NCI-H1105 (cell line): ENCODE measurements at regions not wholly inside any gene's neighbourhood (a gene's known extent, or its start where the extent isn't known, plus 50 kb on each side); places are given as distances from the start of the nearest gene placed in this dataset.
A peak's percentile ranks its signal among the peaks of the same experiment; 100 is the strongest.
"Not testable (repeated sequence)": the region's sequence is repeated elsewhere in the genome, so short reads cannot be mapped to it uniquely, and the experiment has no call there.

Experiments
- DNase-seq: peaks from one replicate; lab custom pipeline; 2025; lab: John Stamatoyannopoulos, UW

DNA sequence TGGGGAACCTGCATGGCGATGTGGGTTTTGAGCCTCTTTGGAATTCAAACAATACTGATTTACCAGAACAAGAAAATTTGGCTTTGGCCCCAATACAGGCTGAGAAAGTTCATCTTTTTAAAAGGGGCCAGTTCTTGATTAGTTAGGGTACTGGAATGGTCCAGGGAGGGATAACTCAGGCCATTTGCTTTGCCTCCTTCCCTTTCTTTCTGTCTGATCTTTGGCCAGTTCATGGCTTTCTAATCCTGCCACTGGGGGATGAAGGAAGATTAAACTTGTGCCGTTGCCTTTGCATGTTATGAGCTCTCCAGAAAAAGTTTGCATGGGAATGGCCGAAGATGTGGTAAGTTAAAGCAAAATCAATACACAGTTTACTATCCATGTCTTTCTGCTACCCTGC is 78.4 kb downstream of the ADAMTS15 start:
- no peak for DNase-seq

DNA sequence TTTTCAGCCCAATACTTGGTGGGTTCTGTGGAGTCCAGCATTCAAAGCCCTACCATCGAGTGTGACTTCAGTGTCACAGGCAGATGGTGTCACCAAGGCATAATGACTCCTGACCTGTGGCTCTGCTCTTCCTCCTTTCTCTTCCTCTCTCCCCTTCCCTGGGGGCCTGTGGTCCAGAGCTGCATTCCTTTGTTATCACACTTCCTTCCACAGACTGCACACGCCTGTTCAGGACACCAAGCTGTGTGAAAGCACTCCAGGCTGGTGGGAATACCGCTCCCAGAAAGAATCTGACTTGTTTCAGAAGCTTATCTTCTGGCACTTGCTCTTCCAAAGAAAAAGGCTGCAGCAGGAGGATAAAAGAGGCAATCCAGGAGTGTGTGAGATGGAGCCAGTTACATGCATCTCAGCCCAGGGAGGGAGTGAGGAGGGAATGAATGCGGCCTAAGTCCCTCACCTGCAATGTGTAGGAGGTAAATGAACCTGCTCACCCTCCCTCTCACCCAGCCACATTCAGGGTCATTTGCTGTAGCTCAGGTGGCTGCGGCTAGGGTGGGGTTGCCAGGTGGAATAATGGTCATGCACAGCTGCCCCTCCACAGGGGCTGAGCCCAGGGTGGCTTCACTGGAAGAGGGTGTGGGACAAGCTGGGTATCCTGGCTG is 79.3 kb downstream of the ADAMTS15 start:
- DNase-seq, result no peak

DNA sequence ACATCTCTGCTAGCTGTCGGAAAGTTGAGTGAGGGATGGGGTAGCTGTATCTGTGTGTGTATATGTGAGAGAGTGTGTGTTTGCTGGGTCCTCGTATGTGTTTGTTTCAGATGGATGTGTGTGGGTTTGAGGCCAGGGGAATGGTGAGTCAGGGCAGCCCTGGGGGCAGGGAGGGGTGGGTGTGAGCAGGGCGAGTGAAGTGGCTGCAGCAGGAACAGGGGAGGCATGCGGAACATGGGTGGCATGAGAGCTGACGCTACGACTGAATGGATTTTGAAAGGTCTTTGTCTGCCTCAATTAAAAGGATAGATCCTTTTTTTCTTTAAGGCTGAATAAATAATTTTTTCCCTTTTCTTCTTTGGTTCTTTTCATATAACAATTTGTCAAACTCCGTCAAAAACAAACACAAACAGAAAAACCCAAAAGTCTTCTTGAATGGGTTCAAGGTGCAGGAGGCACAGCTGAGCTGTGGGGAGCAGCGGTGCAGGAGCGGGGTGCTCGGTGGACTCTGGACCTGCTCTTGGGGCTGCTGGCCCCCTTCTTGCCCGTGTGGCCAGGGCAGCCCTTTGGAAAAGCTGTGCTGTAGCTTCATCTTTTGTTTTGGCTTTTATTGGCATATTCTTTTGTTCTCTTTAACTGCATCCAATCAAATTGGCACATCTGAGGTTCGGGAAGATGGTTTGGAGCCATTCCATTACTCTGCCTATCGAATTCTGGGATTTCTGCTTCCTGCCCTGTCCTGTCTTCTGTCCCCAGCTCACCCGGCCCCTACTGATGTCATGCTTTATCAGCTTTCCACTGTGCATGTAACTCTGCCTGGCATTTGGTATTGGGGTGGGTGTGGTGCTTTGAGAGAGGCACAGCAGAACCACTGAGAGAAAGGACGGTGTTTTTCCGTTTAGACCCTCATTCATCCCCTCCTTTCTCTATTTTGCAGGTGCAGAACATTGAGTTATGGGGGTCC is 80.1 kb downstream of the ADAMTS15 start:
- DNase-seq, result no peak

DNA sequence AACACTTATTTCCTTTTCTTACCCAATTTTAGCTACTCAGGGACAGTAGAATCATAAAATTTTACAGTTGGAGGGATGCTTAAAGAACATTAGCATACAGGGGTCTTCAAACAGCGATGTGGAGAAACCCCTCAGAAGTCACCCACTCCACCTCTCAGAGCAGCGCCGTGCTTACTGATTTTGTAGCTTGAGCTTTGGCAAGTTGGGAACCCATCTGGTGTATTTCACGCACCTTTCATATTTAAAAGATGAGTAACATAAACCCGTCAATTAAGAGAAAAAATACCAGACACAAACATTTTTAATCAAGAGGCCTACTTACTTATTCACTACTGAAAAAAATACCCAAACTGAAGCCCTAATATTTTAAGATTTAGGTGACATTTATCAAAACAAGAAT is 80.9 kb downstream of the ADAMTS15 start:
- no peak for DNase-seq

DNA sequence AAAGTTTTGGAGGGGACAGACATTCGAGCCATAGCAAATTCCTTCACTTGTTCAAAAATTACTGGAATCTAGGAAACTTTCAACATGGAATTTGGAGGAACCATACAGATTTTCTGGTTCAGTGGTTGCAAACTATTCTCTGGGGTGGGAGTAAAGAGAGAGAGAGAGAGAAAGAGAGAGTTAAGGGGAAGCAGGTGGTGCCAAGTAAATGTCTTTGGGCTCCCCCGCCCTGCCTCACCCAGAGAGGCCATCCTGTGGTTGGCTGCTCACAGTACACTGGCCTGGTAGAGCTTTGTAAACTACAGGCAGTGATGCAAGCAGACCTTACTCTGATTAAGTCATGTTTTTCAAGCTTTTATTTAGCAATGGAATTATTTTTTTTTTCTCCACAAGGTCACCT is 82.6 kb downstream of the ADAMTS15 start:
- DNase-seq, result no peak

DNA sequence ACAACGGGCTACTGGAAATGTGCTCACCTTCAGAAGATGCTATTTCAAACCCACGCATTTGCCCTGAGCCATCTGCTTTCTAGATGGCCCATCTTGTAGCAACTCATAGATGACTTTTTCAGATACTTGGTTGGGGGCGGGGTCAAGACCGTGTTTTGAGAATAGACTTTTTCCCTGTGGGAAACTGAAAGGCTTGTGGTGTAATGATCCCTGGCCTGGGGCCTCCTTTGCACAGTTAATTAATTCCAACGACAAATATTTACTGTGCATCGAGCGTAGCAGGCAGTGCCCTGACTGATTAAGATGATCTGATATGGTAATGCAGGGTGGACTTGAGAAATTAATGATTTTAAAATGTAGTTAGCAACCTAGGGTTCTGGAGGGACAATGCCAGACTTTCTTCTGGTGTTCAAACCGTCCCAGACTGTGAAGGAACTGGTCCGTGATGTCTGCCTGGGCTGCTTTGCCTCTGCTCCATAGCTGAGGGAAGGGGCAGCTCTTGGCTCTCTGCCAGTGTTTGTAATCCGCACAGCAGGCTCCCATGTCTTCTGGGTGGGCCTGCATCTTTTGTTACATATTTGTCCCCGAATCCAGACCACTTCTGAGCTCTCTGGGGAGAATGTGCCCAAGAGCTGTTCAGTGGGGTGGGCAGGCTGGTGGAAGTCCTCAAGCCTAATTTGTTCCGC is 84.8 kb downstream of the ADAMTS15 start:
- DNase-seq, result peak; percentile 2

DNA sequence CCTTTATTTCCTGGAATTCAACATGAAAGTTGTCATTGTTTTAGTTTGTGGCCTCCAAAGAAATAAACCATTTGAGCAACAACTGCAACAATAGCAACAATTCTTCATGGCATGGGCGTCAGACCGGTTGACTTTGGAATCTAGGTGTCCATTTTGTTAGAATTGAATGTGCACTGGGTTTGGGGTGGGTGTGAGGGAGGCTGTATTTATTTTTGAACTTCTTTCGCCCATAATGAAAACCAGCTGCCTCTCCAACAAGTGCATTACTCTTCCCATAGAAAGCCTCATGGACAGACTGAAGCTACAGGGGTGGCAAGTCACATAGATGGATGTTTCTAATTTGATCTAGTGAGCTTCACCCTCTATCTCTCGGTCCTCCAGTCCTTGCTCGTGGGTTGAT is 85.4 kb downstream of the ADAMTS15 start:
- DNase-seq, result no peak

DNA sequence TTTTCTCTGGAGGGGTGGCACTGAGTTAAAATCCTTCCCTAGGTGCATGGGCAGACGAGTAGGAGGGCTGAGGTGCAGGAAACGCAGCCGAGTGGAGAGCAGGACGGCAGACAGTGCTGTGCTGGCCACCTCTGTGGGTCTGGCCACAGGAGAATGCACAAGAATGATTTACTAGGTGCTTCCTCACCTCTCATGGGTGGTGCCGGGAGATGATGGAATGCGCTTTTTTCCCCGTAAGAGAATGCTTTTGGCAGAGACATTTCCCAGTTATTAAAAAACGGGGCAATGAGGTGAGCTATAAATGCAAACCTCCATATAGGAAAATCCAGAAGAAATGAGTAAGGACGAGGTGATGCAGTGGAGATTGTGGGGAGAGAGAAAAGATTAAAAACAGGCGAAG is 86.1 kb downstream of the ADAMTS15 start:
- DNase-seq, result no peak

DNA sequence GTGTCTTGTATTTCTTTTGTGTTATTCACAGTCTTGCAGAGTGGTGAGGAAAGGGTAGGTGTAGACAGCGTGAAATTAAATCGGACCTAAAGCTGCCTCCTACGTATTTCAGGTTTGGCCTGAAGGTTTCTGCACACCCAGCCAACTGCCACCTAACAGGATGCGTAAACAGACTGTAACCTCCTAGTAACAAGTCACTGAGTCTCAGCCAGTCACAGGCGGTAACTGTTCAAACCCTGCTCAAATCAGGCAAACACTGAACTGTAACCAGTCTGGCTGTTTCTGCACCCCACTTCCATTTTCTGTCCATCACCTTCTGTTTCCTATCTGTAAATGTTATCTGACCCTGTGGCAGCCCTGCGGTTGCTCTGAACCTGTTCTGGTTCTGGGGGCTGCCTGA is 87.1 kb downstream of the ADAMTS15 start:
- no peak for DNase-seq

DNA sequence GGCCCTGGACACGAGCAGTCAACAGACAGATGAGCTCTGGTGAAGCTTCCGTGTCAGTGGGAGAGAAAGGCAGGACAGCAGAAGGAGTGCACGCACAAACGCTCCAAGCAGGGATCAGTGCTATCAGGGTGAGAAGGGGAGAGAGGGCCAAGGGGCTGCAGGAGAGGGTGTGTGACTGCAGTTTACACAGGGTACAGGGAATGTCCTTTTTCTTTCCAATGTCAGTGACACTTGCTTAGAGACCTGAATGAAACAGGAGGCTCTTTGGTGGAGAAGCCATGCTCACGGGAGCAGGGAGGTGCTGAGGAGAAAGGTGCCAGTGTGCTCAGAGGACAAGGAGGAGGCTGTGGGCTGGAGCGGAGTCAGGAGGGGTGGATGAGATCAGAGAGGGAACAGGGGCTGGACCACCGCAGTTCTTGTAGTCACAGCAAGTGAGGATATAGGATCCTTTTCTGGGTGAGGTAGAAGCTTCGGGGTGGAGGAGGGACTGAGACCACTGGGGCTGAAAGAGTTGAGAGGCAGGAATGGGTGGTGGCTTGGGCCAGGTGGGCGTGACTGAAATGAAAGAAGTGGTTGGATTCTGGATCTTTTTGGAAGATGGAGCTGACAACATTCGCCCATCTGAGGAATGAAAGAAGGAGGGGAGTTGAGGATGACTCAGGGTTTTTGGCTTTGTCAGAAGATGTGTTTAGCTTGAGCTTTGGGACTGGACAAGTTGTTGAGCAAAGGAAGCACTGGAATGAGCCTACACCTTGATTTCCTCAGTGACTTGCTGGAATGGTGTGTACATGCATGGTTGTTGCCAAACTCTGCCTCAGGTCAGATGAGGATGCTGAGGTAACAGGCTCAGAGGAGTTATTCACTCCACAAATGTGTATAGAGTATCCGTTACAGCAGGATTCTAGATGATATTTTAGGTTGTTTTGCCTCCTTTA is 87.9 kb downstream of the ADAMTS15 start:
- no peak for DNase-seq

DNA sequence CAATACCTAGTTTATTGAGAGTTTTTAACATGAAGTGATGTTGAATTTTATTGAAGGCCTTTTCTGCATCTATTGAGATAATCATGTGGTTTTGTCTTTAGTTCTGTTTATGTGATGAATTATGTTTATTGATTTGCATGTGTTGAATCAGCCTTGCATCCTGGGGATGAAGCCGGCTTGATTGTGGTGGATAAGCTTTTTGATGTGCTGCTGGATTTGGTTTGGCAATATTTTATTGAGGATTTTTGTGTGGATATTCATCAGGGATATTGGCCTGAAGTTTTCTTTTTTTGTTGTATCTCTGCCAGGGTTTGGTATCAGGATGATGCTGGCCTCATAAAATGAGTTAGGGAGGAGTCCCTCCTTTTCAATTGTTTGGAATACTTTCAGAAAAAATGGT is 91.2 kb downstream of the ADAMTS15 start:
- not testable (repeated sequence) for DNase-seq

DNA sequence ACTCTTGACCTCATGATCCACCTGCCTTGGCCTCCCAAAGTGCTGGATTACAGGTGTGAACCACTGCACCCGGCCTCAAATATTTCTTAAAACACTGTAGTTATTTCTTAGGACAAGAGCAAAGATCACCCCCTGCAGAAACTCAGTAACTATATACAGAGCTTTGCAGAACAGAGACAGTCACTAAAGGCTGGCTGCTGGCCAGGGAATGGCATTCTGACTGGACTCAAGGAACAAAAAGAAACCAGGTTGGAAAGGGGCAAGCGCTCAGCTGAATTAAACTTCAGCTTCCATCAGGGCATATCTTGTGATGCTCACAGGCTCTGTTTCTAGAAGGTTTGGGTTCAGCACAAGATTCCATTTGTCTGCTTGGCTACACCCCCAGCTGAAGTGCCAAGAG is 95.8 kb downstream of the ADAMTS15 start:
- DNase-seq, result no peak

DNA sequence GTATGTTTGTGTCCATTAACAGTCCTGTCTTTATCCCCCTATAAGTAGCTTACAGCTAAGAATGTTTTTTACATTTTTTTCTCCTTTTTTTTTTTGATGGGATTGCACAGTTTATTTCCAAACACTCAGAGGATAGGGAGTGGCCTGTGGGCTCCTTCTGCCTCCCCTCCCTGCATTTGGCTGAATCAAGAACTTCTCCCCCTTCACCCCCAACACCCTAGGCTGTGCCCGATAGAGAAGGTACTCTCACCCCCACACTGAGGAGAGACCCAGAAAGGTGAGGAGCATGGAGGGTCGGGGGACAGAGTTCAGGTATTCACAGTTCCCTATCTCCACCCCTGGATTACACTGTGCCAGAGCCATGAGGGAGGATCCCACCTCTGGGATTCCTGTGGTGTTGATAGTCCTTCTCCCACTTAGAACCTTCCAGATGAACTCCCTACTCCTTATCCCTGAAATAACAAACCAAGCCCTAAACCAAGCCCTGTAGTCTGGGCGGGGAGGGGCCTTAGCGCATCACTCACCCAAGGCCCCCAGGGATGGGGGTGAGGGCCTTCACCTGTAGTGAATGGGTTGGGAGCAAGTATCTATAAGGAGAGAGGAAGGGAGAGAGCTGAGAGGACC is 97.1 kb downstream of the ADAMTS15 start:
- DNase-seq, result no peak

DNA sequence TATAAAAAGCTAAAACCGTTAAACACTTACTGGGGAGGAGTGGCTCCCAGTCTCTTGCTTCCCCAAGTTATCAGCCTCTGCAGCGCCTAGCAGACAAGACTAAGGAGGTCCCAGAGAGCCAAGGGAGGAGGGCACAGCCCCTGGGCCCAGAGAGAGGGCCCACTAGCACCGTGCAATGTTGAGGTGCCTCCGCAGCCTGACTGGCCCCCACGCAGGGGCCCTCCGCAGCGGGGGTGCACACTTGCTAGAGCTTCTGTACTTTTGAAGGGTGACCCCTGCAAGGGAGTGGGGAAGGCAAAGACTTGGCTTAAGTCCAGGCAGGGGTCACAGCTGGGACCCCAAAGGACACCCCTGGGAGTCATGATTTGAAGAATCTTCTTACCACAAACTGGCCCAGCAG is 98.0 kb downstream of the ADAMTS15 start:
- no peak for DNase-seq

DNA sequence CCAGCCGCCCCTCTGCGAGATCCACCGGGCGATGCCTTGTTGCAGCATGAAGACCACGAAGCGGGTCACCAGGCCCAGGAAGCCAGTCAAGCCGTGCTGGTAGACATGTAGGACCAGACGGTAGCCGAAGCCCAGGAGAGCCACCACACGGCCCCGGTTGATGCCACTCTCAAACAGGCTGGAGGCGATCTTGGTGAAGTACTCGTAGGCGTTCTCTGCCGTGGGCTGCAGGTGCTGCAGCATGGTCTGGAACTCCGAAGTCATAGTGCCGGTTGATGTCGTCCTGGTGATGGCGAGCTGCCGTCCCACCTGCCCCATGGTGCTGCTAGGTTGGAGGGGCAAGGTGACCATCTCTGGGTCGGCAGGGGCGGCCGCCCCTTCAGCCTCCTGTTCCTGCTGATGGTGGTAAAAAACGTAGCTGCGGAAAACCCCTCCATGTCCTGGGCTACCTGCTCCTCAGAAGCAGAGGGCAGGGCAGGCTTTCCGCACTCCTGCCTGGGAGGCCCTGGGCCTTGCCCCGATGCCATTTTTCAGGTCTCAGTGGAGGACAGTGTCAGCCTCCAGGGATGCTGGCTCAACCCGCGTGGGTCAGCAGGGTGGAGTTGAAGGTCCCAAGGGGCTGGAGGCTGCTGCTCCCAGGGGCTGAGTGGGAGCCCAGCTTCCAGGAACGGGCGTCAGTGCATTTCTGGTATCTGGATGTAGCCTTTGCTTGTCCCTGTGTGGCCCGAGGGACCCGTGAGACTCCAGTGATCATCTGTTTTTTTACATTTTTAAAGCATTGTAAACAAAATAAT is 98.7 kb downstream of the ADAMTS15 start:
- no peak for DNase-seq

DNA sequence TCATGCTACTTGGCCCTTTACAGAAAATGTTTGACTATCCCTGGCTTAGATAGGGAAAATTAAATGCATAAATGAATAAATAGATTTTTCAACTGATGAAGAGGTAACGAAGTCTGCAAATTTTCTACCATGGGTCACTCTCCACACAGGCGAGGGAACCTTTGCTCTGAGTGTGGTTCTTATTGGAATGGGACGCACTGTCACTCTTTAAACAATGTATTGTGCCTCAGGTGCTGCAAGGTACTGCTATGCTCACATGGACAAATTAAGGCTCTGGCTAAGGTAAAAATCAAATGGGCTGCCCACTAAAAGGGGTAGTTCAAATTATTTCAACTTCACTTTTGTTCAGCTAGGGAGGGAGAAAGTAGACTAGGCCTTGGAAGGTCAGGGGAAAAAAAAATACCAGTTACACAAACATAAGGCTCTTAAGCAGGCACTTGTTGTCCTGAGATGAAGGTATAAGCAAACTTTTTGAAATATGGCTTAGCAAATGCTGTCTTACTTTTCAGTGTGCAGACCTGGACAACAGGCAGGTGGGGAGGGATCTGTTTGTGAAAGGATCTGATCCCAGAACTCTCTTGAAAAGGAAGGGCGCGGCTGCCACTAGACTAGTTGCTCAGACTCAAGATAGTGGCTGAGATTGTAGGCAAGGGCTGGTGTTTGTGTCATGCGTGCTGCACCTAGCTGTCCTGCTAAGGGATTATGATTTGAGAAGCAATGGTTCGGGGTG is 99.5 kb downstream of the ADAMTS15 start:
- no peak for DNase-seq

DNA sequence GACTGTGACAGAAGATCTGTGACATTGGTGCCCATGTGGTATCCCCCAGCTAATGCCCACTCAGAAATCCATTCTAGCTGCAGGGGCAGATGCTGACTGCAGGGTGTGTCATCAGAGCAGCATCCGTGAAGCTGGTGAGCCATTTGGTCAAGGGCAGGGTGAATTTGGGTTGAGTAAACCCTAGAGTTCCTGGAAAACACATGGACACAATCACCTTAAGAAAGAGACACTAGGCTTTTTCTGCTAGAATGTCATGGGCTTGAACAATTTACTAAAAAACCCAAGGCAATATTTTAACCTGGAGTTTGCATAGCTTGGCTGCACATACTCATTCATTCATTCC is 100.0 kb downstream of the ADAMTS15 start:
- DNase-seq, result no peak

DNA sequence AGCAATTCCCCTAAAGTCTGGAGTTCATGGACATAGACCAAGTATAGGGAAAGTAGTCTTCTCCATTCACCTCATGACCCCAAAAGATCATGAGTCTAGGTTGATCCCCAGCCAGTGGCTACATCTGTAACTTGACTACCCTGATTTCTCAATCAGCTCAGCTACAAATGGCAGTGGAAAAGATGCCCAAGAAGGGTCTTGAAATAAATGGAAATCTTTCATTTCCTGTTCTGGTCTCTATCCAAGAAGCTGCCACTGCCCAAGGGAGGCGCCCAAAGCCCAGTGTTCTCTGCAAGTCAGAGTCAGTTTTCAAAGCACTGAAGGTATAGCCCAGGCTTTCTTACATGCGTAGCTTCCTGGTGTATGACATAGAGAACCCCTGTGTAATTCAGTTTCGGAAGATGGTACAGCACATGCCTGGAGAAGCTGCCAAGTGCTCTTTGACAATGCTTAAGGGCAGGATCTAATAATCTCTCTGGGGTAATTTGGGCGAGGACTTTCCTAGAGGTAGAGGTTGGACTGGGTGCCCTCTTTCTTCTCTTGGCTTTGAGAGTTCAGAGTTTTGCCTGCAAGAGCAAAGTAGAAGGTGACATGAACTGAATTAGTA is 101.1 kb downstream of the ADAMTS15 start:
- DNase-seq, result no peak

DNA sequence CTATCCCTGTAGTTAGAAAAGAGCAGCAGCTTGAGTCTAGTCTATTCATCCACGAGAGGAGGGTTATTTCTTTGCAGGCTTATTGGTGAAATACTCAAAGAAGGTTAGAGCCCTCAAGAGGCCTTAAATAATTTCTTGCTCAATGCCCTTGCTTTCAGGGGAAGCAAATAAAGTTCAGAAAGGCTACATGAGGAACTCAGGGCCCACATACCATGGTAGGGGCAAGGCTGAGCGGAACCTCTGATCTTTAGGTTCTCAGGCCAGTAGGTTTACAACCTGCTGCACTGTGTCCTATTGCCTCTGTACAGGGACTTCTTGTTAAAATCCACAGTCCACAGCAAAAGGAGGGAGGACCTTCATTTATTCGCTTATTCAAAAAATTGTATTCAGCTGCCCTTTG is 101.7 kb downstream of the ADAMTS15 start:
- no peak for DNase-seq
